Loucy (cell line): ENCODE measurements at regions not wholly inside any gene's neighbourhood (a gene's known extent, or its start where the extent isn't known, plus 50 kb on each side); places are given as distances from the start of the nearest gene placed in this dataset.

Experiments used
- H2AFZ ChIP-seq: fragments of 200-600 bp; sonication (generic); 2 replicates; pipeline ENCODE4 v1.6.0; 2016; ENCODE audit warnings: antibody characterized with exemption, mild to moderate bottlenecking, low read length, moderate library complexity
- H3F3A ChIP-seq: fragments of 200-600 bp; 2 replicates; pipeline ENCODE4 v1.6.0; 2016; ENCODE audit warnings: antibody characterized with exemption, low read depth, mild to moderate bottlenecking
- H3K27me3 ChIP-seq: fragments of 200-600 bp; sonication (generic); 2 replicates; pipeline ENCODE4 v1.6.1; 2014; ENCODE audit warnings: low read length, mild to moderate bottlenecking; ENCODE audit not compliant: insufficient read depth, poor library complexity, severe bottlenecking
- H3K36me3 ChIP-seq: fragments of 200-600 bp; sonication (generic); 2 replicates; pipeline ENCODE4 v1.6.1; 2016; ENCODE audit warnings: low read length; ENCODE audit not compliant: insufficient read depth
- H3K4me1 ChIP-seq: fragments of 200-600 bp; sonication (generic); 2 replicates; pipeline ENCODE4 v1.5.1; 2014; ENCODE audit warnings: low read length, mild to moderate bottlenecking; ENCODE audit not compliant: insufficient read depth, poor library complexity, severe bottlenecking
- H3K4me2 ChIP-seq: fragments of 200-600 bp; sonication (generic); 2 replicates; pipeline ENCODE4 v1.6.0; 2014; ENCODE audit warnings: antibody characterized with exemption, low read length, low read depth, mild to moderate bottlenecking; ENCODE audit not compliant: poor library complexity, severe bottlenecking
- H3K4me3 ChIP-seq: fragments of 200-600 bp; sonication (generic); 2 replicates; pipeline ENCODE4 v1.5.1; 2014; ENCODE audit warnings: low read length, mild to moderate bottlenecking, mixed read lengths; ENCODE audit not compliant: poor library complexity, severe bottlenecking
- H3K79me2 ChIP-seq: fragments of 200-600 bp; sonication (generic); 2 replicates; pipeline ENCODE4 v1.6.1; 2014; ENCODE audit warnings: low read length; ENCODE audit not compliant: insufficient read depth
- H3K9ac ChIP-seq: fragments of 200-600 bp; sonication (generic); 2 replicates; pipeline ENCODE4 v1.6.0; 2014; ENCODE audit warnings: mild to moderate bottlenecking, low read depth, low read length, moderate library complexity; ENCODE audit not compliant: poor library complexity, severe bottlenecking
- H3K9me2 ChIP-seq: fragments of 200-600 bp; sonication (generic); replicated peaks from 2 replicates; pipeline ENCODE4 v1.6.1; 2016; ENCODE audit warnings: low read depth, low read length, mixed read lengths
- H3K9me3 ChIP-seq: fragments of 200-600 bp; sonication (generic); 2 replicates; pipeline ENCODE4 v1.6.1; 2014; ENCODE audit warnings: mild to moderate bottlenecking, antibody characterized with exemption, low read length, low read depth; ENCODE audit not compliant: insufficient read depth
- H4K20me1 ChIP-seq: fragments of 200-600 bp; sonication (generic); 2 replicates; pipeline ENCODE4 v1.6.0; 2014; ENCODE audit warnings: antibody characterized with exemption, low read length, mild to moderate bottlenecking; ENCODE audit not compliant: insufficient read depth, poor library complexity, severe bottlenecking
- EZH2phosphoT487 ChIP-seq: fragments of 200-600 bp; IDR thresholded peaks from 2 replicates; pipeline ENCODE4 v1.6.1; 2018; ENCODE audit warnings: antibody characterized with exemption, mild to moderate bottlenecking, moderate library complexity, borderline replicate concordance
- TF ChIP-seq, protein P1 (sequence below): fragments of 200-600 bp; sonication (generic); conservative IDR thresholded peaks from 2 replicates; pipeline ENCODE4 v1.5.1; 2014; ENCODE audit warnings: mild to moderate bottlenecking, antibody characterized with exemption, low read length

DNA sequence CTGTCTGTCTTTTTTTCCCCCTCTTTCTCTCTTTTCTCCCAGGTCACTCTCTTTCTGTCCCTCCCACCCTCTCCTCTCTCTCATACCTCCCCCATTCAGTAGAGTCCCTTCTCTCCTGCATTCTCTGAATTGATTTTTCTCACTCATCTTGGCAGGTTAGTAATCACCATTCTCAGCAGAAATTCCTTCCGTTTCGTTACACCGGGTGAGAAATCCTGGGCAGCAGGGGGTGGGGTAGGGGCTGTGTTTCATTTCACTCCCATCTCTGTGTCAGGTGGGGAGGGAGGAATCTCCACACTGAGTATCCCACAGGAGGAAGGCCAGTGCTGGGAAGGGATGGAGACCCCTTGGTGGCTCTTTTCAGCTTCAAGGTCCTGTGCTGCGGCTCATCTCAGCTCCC, 253.5 kb downstream of the MIAT start:
- Histone ChIP-seq H3F3A (no peaks in the 10 kb centered on the region), H3K79me2 (no peaks in the 10 kb centered on the region), H4K20me1 (no peaks in the 10 kb centered on the region), H3K9ac (no peak overlapping the region), H3K27me3 (no peaks in the 10 kb centered on the region), H3K36me3 (no peaks in the 10 kb centered on the region), H3K9me3 (no peaks in the 10 kb centered on the region), H2AFZ (no peak overlapping the region), H3K4me2 (no peak overlapping the region), H3K4me3 (no peak overlapping the region), H3K4me1 (no peaks in the 10 kb centered on the region), H3K9me2 (no peaks in the 10 kb centered on the region)
- TF ChIP-seq, protein P1, sequence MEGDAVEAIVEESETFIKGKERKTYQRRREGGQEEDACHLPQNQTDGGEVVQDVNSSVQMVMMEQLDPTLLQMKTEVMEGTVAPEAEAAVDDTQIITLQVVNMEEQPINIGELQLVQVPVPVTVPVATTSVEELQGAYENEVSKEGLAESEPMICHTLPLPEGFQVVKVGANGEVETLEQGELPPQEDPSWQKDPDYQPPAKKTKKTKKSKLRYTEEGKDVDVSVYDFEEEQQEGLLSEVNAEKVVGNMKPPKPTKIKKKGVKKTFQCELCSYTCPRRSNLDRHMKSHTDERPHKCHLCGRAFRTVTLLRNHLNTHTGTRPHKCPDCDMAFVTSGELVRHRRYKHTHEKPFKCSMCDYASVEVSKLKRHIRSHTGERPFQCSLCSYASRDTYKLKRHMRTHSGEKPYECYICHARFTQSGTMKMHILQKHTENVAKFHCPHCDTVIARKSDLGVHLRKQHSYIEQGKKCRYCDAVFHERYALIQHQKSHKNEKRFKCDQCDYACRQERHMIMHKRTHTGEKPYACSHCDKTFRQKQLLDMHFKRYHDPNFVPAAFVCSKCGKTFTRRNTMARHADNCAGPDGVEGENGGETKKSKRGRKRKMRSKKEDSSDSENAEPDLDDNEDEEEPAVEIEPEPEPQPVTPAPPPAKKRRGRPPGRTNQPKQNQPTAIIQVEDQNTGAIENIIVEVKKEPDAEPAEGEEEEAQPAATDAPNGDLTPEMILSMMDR: no peak
- no peak for TF ChIP-seq EZH2phosphoT487

DNA sequence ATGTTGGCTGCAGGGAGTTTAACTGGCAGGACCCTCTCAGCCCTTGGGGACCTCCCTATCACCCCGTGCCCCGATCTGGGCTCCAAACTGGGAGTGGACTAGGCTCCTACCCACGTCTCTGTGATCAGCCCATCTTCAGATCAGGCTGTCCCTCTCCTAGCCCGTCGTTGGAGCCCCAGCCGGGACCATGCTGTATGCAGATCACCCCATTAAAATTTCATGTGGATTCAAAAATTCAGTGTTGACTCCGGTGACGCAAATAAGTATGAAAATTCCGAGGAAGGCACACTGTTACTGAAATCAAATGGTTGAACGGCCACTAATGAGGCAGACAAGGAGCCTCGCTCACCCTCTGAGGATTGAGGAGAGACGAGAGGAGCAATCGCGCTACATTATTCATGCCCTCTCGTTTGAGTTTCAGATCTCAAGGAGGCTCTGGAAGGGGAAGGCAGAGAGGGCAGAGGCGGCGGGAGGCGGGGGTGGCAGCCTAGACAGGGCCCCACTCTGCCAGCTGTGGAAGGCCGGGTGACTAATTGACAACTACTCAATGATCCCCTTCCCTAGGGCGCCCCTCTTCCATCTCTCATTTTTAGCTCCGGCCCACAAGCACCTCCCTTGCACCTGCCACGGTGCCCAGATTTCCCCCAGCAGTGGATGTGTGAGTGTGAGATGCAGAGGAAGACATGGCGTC, 255.4 kb downstream of the MIAT start:
- Histone ChIP-seq H3K9me2 (no peaks in the 10 kb centered on the region), H3F3A (no peaks in the 10 kb centered on the region), H3K27me3 (no peaks in the 10 kb centered on the region), H4K20me1 (no peaks in the 10 kb centered on the region), H3K4me1 (no peaks in the 10 kb centered on the region), H3K9me3 (no peaks in the 10 kb centered on the region), H3K4me3 (no peak overlapping the region), H3K36me3 (no peaks in the 10 kb centered on the region), H2AFZ (no peak overlapping the region), H3K4me2 (no peak overlapping the region), H3K9ac (no peak overlapping the region), H3K79me2 (no peaks in the 10 kb centered on the region)
- no peak for TF ChIP-seq EZH2phosphoT487

DNA sequence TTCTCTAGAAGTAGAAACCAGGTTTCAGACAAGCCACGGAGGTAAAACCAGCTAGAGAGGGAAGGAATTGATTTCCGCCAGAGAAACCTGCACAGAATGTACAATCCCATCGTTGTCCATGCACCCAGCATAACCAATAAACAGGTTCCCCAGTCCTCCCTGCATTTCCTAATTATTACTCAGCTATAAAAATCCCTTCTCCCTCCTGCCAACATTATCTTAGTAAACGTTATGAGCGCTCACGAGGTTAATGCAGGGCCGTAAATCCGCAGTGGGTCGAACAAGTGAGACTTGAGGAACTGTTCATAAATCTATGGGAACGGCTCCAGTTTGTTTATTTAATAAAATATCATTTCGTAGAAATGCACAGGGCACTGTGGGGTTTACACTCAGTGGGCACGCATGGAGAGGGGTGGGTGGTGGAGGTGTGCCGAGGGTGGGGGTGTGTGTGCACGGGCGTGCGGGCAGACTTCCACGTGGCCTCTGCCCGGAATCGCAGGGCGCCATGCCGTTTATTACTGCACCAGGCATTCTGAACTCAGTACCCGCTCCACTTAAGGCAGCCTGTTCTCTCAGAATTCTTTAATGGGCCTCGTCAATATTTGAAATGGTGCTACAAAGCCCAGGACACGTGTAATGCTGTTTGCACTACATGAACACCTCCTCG, 257.3 kb downstream of the MIAT start:
- no peaks in the 10 kb centered on the region for H3K4me1 ChIP-seq

More for the DNA sequence above, 257.3 kb downstream of the MIAT start:
- Histone ChIP-seq H3K9ac (no peak overlapping the region), H3K27me3 (no peaks in the 10 kb centered on the region), H2AFZ (no peak overlapping the region), H3F3A (no peaks in the 10 kb centered on the region), H3K36me3 (no peaks in the 10 kb centered on the region), H3K4me2 (no peak overlapping the region), H4K20me1 (no peaks in the 10 kb centered on the region), H3K4me3 (no peak overlapping the region), H3K9me3 (no peaks in the 10 kb centered on the region), H3K79me2 (no peaks in the 10 kb centered on the region), H3K9me2 (no peaks in the 10 kb centered on the region)
- TF ChIP-seq, protein P1: no peak
- TF ChIP-seq EZH2phosphoT487: no peak
